ENCODE measurements at regions not wholly inside any gene's neighbourhood (a gene's known extent, or its start where the extent isn't known, plus 50 kb on each side); places are given as distances from the start of the nearest gene placed in this dataset.

DNA sequence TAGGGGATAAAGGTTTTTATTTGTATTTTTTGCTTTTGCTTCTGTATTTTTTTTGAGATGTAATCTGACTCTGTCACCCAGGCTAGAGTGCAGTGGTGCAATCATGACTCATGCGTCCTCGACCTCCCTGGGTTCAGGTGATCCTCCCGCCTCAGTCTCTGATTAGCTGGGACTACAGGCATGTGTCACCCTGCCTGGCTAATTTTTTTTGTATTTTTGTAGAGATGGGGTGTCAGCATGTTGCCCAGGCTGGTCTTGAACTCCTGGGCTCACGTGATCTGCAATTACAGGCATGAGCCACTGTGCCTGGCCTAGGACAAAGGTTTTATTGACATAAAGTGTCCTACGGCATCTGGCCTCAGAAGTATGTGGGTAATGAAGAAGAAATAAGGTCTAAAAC is 297.1 kb upstream of the C9orf72 start:
- FAIRE-seq (peak; percentile 53), DNase-seq (ENCODE audit: low spot score) (peak; percentile 52)

DNA sequence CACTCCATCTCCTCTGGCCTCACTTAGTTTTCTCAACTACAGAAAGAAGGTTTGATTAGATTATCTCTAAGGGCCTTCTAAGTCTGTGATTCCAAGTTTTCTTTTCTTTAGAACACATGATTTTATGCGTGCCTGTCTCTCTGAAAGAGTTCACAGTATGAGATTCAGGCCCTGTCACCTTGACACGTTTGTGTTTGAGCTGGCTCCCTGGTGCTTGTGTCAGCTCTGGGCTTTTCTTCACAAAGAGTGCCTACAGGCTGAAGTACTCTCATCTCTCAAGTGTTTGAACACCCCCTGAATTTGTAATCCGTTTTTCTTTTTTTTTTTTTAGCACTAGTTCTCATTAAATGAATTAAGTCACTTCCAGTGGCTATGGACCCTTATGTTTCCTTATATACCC is 306.9 kb upstream of the C9orf72 start:
- DNase-seq (ENCODE audit: low spot score) (no peak), FAIRE-seq (no peak)

DNA sequence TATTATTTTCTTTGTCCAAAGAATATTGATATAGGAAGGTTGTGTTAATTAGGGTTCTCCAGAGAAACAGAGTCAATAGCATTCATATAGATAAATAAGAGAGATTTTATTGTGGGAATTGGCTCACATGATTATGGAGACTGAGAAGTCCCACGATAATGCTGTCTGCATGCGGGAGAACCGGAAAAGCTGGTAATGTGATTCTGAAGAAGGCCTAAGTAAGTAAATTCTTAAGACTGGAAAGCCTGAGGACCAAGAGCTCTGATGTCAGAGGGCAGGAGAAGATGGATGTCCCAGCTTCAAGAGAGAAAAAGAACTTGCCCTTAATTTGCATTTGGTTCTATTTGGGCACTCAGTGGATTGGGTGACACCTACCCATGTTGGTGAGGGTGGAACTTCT is 307.4 kb upstream of the C9orf72 start:
- no peak for FAIRE-seq
- DNase-seq (ENCODE audit: low spot score), result no peak

DNA sequence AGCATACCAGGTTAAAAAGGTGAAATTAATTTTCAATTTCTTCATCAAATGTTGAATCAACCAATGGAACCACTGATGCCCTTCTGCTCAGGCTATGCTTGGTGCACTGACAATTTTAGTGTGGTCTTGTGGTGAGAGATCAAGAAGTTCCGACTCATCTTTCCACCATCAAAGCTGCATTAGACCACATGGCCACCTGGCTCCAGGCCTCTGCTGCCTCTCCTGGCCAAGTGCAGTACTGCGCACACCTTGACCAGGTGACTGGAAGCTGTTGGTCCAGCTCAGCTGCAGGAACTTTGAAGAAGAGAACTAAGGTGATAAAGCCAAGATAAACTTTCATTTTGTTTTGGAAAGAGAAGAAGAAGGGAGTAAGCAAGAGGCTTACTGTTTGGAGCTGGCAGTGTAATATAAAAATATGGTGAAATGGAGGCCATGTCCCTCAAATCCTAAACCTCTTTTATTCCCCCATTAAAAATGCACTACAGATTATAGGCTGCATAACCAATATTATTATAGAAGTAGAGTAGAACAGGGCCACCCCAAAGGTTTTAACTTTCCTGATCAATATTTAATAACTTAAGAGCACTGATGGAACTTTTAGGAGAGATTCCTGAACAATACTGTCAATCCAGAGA is 315.5 kb upstream of the C9orf72 start:
- FAIRE-seq, result no peak
- DNase-seq (ENCODE audit: low spot score), result peak; percentile 15

DNA sequence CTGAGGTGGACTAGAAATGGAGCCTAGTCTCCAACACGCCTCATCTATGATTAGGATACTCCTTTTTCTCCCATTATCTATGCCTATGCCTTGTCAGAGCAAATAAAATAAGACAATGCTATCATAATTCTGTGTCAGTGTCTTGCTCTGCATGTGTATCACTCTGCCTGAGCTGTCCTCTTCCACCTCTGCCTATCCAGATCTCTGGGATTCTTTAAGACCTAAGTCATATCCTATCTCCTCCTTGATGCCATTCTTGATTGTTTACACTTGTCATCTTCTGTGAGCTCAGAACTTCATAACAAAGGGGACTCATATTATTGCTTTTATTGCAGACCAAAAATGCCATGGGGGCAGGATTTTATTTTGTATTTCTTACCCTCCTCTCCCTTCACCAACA is 351.2 kb upstream of the C9orf72 start:
- FAIRE-seq (no peak), DNase-seq (ENCODE audit: low spot score) (no peak)

DNA sequence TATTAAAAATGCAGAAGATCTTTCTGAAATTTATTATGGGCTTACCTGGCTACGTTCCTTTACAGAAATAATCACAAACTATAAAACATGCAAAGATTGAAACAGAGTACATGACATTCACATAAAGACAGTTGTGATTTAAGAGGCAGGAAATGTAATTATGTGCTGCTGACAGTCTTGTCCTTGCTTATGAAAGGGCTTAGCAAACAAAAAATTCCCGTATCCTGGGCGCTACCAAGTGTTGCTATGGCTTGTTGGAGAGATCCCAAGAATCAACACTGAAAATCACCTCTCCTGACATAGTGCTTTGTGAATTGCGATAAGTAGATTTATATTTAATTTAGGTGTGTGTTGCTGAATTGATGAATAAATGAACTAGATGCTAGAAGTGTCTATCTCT is 352.5 kb upstream of the C9orf72 start:
- DNase-seq (ENCODE audit: low spot score), result no peak
- no peak for FAIRE-seq

DNA sequence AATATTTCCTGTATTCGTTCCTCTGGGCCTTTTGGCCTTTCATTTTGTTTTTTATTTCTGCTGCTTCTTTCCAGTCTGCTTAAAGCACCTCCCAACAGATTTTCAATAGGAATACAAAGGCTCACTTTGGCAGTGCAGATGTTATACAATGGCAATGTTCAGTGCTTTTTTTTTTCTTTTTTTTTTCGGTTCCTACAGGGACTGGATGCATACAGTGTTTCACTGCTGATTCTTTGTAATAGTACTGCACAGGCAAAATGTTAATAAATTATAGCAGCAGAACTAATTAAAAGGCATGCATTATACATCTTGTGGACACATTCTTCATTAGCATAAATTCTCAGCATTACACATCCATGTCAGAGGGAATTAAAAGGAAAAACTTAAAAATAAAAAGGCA is 356.6 kb upstream of the C9orf72 start:
- FAIRE-seq, result no peak

DNA sequence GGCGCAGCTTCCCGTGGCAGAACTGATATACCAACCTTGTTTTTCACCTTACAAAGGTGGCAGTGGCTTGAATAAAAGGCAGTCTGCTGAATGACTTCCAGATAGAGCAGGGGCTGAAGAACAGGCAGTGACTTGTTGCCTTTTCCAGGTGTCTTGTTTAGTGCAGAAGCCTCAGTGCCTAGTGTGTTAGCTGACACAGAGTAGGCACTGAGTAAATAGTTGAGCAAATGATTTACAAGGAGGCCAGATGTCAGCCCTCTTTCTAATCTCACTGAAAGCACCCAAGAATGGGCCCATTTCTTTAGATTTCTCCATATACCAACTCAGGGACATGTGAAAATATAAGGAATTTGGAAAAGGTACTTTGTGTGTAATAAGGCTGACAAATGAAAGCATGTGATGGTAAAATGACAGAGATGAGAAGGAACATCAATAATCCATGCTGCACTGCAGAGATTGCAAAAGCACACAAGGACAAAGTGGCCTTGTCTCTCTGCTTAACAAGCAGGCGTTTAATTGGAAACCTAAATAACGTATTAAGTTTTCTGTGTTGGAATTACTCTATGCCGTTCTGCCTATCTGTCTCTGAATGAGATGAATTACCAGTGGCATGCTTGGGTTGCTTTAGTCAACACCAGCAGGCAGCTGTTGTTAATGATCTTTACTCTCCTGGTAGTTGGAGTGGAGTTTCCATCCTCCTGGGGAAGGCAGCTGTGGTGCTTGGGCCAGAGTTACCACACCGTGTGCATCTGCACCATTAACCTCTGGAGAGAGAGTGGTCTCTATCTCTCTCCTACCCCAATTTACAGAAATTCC is 360.1 kb upstream of the C9orf72 start:
- DNase-seq (ENCODE audit: low spot score), result no peak
- FAIRE-seq, result no peak

More for the DNA sequence above, 356.6 kb upstream of the C9orf72 start:
- DNase-seq (ENCODE audit: low spot score), result no peak

DNA sequence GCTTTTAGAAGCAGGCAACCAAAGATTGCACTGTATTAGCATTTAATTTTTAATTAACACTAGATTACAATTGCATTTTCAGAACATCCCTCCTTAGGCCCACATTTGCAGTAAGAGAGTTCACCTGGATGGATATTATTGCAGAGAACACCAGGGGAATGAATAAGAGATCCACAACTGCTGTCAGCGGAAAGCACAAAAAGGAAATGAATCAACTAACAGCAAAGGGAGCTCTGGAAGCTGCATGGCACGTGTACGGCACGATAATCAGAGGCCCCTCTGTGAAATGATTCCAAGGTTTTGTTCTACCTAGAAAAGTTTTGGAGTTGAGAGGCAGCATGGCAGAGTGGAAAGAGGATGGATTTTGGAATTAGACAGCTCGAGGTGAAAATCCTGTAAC is 361.2 kb upstream of the C9orf72 start:
- no peak for DNase-seq (ENCODE audit: low spot score)
- no peak for FAIRE-seq

DNA sequence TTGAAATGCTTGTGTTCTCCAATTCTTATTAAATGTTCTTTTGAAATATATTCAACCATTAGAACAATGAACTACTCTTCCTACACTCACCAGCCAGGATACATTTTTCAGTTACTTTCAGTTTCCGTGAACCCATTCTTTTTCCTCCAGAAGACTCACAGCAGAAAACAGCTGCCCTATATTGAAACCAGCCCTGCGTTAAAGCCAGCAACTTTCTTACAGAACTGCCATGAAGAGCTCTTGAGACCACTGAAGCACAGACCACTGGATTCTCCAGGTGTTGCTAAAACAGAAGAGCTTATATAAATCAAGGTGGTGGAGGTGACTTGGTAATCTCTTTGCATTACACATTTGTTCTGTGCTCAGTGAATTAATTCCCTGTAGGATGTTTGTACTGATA is 365.9 kb upstream of the C9orf72 start:
- DNase-seq (ENCODE audit: low spot score) (no peak), FAIRE-seq (no peak)

DNA sequence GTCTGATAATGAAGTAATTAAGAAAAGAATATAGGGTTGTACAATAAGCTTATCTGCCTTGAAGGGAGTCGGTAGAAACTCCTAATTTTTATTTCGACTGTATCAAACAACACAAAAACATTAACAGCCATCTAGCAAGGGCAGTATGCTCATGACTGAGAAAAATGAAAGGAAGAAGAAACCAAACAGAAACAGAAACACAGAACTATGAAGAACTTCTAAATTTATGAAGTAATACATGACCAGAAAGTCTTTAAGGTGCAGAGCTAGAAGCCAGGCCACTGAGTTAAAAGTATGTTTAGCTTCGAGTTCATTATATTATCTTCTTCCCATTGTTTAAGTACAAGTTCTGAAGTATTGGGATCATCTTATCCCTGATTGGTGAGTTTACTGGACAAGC is 367.3 kb upstream of the C9orf72 start:
- no peak for DNase-seq (ENCODE audit: low spot score)
- FAIRE-seq, result no peak

DNA sequence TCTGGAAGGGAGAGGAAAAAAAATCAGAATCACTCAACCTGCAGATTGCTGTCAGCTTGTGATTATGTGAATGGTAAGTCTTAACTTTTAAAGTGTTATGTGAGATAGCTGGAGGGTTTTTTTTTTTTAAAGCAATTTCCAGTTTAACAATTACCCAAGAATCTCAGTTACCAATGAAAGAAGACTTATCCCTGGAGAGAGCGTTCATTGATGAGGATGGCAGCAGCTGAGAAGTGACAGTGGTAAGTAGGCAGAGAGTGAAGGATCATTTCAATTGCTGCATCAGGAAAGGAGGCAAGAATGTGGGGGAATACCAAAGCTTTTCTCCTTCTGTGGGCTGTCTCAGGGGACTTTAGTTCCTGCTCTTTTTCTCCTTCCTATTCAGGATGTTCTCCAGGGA is 370.2 kb upstream of the C9orf72 start:
- no peak for FAIRE-seq

DNA sequence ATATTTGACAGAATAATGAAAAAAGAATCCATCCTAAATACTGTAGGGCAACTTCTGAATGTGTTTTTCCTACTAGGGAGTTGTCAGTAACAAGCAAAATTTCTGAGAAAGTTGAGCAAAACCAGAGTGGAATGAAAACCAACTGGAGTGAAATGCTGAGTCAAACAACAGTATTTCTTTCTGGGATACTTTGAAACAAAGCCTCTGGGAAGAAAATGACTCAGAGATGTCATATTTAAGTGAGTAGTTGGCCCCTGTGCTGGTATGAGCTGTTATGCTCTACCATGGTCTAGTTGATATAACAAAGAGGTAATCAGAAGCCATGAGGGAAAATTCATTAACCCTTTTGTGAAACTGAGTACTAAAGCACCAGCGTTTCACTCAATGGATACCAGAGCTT is 372.1 kb upstream of the C9orf72 start:
- no peak for FAIRE-seq

More for the DNA sequence above, 370.2 kb upstream of the C9orf72 start:
- DNase-seq (ENCODE audit: low spot score), result no peak

DNA sequence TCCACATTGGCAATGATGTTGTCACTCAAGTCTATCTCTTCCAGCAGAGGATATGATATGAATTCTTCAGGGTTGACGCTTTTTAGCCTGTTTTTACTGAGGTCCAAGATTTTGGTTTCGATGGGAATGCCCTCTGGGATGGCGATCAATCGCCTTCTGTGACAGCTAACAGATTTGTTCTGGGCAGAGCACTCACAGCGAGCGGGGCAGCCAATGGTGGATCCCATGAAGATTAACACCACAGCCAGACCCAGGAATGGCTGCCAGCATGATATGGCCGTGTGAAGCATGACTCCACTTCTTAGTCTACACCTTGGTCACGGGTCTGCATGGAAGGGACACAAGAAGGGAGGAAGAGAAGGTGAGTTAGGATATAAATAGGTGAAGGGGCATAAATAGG is 377.1 kb upstream of the C9orf72 start:
- DNase-seq (ENCODE audit: low spot score) (no peak), FAIRE-seq (no peak)

More for the DNA sequence above, 372.1 kb upstream of the C9orf72 start:
- DNase-seq (ENCODE audit: low spot score), result no peak

DNA sequence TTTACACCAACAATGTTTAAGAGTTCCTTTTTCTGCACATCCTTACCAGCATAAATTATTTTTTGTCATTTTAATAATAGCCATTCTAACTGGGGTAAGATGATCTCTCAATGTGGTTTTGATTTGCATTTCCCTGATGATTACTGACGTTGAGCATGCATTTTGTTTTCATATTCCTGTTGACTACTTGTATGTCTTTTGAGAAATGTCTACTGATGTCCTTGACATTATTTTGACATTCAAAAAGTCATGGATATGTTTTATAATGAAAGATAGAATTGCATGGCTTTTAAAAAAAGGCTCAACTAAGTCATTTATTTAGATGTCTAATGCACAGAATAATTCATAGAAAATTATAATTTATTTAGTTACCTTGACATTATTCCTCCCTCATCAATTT is 381.6 kb upstream of the C9orf72 start:
- FAIRE-seq (no peak), DNase-seq (ENCODE audit: low spot score) (no peak)

DNA sequence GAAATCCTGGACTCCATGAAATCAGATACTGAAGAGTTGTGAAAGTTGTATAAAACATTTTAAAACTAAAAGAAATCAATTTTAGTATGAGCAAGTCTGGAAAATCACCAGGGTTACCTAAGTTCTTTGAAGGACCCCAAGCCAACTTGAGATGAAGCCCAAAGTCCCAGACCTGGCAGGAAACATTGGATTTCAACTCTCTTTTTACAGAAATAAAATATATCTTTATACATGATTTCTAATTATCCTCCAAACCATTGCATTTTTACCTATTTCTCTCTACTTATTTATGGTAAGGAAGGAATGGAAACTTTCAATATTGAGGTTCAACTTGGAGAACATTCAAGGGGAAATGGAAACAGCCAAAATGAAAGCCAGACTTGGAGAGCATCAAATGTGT is 390.6 kb upstream of the C9orf72 start:
- DNase-seq (ENCODE audit: low spot score), result no peak
- no peak for FAIRE-seq

DNA sequence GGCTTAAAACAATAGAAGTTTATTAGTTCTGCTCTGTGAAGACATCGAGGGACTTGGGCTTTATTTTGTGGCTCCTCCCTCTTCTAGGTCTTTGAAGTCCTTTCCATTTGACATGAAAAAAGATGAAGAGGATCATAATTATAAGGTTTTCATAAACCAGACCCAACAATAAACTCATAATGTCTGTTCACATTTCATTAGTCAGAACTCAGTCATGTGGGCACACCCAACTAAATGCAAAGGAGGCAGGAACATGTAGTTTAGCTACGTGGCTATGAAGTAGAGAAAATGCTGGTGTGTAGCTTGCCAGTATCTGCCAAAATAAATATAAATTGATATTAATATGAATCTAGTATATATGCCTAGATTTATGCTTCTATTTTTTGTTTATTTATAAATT is 393.9 kb upstream of the C9orf72 start:
- DNase-seq (ENCODE audit: low spot score) (no peak), FAIRE-seq (no peak)

DNA sequence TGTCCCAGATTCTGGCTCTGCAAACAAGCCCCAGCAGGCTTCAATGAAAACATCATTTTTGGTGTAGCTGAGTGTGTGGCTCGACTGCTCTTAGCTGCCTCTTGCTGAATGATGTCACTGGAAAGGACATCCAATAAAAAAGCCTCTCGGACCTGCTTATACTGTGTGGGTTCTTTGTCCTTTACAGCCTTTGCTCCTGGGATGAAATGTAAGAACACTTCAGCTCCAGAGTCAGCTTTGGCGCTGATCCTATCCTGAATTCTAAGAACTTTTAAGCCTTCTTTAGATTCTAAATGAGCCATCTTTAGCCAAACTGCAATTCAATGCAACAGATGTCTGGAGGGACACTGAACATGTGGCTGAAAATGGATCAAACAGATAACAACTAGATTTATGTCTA is 404.6 kb upstream of the C9orf72 start:
- FAIRE-seq, result no peak
- DNase-seq (ENCODE audit: low spot score), result no peak

DNA sequence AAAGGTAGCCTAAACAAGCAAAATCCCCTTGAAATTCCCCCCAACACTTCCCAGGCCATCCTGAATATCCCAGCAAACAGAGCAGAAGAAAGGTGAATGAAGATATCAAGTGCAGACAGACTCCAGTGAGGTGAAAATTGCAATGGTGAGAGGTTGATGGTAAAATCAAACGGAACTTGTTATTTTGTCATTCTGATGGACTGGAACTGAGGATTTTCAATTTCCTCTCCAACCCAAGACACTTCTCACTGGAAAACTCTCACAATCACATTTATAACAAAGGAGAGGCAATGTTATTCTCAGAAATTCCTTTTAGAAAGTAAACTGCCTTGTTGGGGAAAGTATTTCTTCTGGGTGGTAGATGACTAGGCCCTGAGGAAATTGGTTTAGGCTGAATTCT is 412.4 kb upstream of the C9orf72 start:
- no peak for DNase-seq (ENCODE audit: low spot score)
- FAIRE-seq, result no peak

DNA sequence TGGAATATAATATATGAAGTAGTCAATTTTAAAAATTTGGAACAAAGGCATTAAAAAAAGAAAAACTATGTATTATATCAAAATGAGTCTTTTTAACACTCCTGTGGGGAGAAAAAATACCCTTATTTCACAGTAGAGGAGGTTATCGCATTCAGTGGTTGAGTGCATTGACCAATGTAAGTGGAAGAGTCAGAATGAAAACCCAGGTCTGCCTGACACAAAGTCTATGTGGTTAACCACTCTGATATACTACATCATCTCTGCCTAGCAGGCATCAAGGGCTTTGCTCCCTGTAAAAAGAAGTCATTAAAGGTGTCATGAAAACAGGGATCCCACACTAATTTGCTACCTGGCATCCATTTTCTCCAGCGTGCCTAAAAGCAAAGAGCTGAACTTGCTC is 417.2 kb upstream of the C9orf72 start:
- DNase-seq (ENCODE audit: low spot score), result no peak
- no peak for FAIRE-seq

DNA sequence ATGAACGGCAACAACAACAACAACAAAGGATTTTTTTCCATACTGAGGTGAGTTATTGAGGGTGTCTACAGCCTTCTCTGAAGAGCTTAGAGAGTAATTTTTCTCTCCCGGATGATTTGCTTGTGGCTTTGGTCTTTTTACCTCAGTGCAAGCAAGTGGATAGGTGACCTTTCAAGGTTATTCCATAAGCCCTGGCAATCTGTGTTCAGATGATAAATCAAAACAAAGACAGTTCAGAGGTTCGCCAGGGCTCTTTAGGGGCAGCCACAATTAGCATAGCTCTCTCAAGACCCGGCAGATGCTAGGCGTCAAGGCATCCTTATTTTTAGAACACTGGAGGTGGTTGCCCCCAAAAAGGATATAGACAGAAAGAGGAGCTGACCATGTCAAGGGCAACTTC is 417.9 kb upstream of the C9orf72 start:
- no peak for DNase-seq (ENCODE audit: low spot score)
- FAIRE-seq, result no peak

DNA sequence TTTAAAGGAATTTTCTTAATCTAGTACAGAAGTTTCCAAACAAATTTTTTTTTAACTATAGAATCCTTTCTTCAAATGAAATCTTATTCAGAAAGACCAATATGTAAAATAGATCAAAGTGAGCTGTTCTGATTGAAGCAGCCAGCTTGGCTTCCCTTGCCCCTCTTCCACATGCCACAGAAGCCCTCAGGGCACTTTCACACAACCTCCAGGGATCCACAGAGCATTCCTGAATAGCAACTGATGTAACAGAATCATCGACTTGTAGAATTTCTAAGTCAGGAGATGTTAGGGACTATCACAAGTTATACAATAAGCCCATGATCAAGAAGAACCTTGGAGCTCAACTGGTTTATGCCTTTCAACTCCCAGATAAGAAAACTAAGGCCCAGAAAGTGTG is 427.8 kb upstream of the C9orf72 start:
- no peak for DNase-seq (ENCODE audit: low spot score)
- FAIRE-seq, result no peak

DNA sequence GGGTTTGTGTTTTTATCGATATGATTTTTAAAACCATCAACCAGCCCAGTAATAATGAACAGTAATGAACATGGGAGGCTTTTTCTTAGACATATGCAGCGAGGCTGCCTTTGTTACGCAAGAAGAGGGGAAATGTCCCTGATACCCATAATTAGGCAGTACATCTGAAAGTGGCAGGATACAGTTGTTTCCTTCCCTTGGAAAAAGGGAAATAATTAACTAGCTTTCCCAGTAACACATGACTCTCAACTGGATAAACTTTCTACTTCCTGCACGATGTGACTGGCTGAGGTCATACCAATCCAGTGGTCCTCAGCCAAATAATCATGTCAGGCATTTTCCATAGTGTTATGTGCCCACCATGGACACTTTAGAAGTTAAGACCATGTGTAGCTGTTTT is 431.6 kb upstream of the C9orf72 start:
- DNase-seq (ENCODE audit: low spot score), result no peak
- no peak for FAIRE-seq

Data from RCC 7860 (cell line).